Neural cell (in vitro differentiated cells): ENCODE measurements at regions not wholly inside any gene's neighbourhood (a gene's known extent, or its start where the extent isn't known, plus 50 kb on each side); places are given as distances from the start of the nearest gene placed in this dataset.

Source experiments
- H2AFZ ChIP-seq: fragments of 200-600, 300-800 bp; sonication (generic), shearing (Covaris generic); 2 replicates; pipeline ENCODE4 v1.6.0; 2014; ENCODE audit warnings: low read depth, mild to moderate bottlenecking, antibody characterized with exemption, low read length, moderate library complexity
- H3F3A ChIP-seq: fragments of 200-600 bp; shearing (Covaris generic); 2 replicates; pipeline ENCODE4 v1.6.1; 2016; ENCODE audit warnings: mild to moderate bottlenecking, moderate library complexity, mixed read lengths, antibody characterized with exemption, low read length; ENCODE audit not compliant: insufficient read depth, poor library complexity, severe bottlenecking
- H3K27ac ChIP-seq: fragments of 200-600, 300-800 bp; sonication (generic), shearing (Covaris generic); 2 replicates; pipeline ENCODE4 v1.5.1; 2014; ENCODE audit warnings: mild to moderate bottlenecking, low read length, moderate library complexity
- H3K27me3 ChIP-seq: fragments of 300-800, 200-600 bp; sonication (generic), shearing (Covaris generic); 2 replicates; pipeline ENCODE4 v1.6.0; 2014; ENCODE audit warnings: mild to moderate bottlenecking, low read depth, low read length, moderate library complexity; ENCODE audit not compliant: insufficient read depth
- H3K36me3 ChIP-seq: fragments of 300-800, 200-600 bp; sonication (generic), shearing (Covaris generic); 2 replicates; pipeline ENCODE4 v1.5.1; 2014; ENCODE audit warnings: mild to moderate bottlenecking, antibody characterized with exemption, low read length, moderate library complexity; ENCODE audit not compliant: insufficient read depth
- H3K4me2 ChIP-seq: fragments of 300-800, 200-600 bp; sonication (generic), shearing (Covaris generic); 2 replicates; pipeline ENCODE4 v1.6.0; 2014; ENCODE audit warnings: mild to moderate bottlenecking, low read length
- H3K4me3 ChIP-seq: fragments of 300-800, 200-600 bp; sonication (generic), shearing (Covaris generic); 2 replicates; pipeline ENCODE4 v1.5.1; 2014; ENCODE audit warnings: mild to moderate bottlenecking, low read length, moderate library complexity
- H3K79me2 ChIP-seq: fragments of 200-600 bp; shearing (Covaris generic); replicated peaks from 2 replicates; pipeline ENCODE4 v1.6.0; 2014; ENCODE audit warnings: mild to moderate bottlenecking, low read length, moderate library complexity; ENCODE audit not compliant: insufficient read depth
- H3K9ac ChIP-seq: fragments of 300-800, 200-600 bp; sonication (generic), shearing (Covaris generic); 2 replicates; pipeline ENCODE4 v1.6.1; 2016; ENCODE audit warnings: mild to moderate bottlenecking, low read length, mixed read lengths
- H3K9me2 ChIP-seq: fragments of 200-600 bp; shearing (Covaris generic); 2 replicates; pipeline ENCODE4 v1.6.1; 2016; ENCODE audit warnings: mild to moderate bottlenecking, low read length, mixed read lengths; ENCODE audit not compliant: insufficient read depth
- H3K9me3 ChIP-seq: fragments of 200-600, 300-800 bp; sonication (generic), shearing (Covaris generic); 2 replicates; pipeline ENCODE4 v1.6.1; 2016; ENCODE audit warnings: mild to moderate bottlenecking, mixed run types, low read length, moderate library complexity, mixed read lengths
- H4K20me1 ChIP-seq: fragments of 200-600 bp; shearing (Covaris generic); 2 replicates; pipeline ENCODE4 v1.6.1; 2016; ENCODE audit warnings: mild to moderate bottlenecking, mixed run types; ENCODE audit not compliant: insufficient read depth
- EP300 ChIP-seq: fragments of 450-650 bp; conservative IDR thresholded peaks from 2 replicates; pipeline ENCODE4 v1.6.1; 2014; ENCODE audit warnings: antibody characterized with exemption, mild to moderate bottlenecking, moderate library complexity; ENCODE audit not compliant: poor library complexity, severe bottlenecking
- EZH2 ChIP-seq: fragments of 200-600, 300-800 bp; shearing (Covaris generic), sonication (generic); IDR thresholded peaks from 2 replicates; pipeline ENCODE4 v1.6.1; 2014; ENCODE audit warnings: antibody characterized with exemption, low read length, borderline replicate concordance, mild to moderate bottlenecking; ENCODE audit not compliant: insufficient read depth, poor library complexity, severe bottlenecking
- MXI1 ChIP-seq: fragments of 450-650 bp; conservative IDR thresholded peaks from 2 replicates; pipeline ENCODE4 v1.6.1; 2014; ENCODE audit warnings: antibody characterized with exemption, mild to moderate bottlenecking; ENCODE audit not compliant: poor library complexity, severe bottlenecking
- POLR2AphosphoS5 ChIP-seq: IDR thresholded peaks from 2 replicates; pipeline ENCODE4 v1.6.1; 2012
- RAD21 ChIP-seq: fragments of 450-650 bp; conservative IDR thresholded peaks from 2 replicates; pipeline ENCODE4 v1.6.1; 2014; ENCODE audit warnings: antibody characterized with exemption, mild to moderate bottlenecking, moderate library complexity
- SMC3 ChIP-seq: fragments of 450-650 bp; conservative IDR thresholded peaks from 2 replicates; pipeline ENCODE4 v1.6.1; 2014; ENCODE audit warnings: antibody characterized with exemption, mild to moderate bottlenecking, moderate library complexity; ENCODE audit not compliant: poor library complexity
- TAF1 ChIP-seq: IDR thresholded peaks from 2 replicates; pipeline ENCODE4 v1.6.1; 2012; ENCODE audit warnings: low read depth
- TF ChIP-seq, protein P1 (sequence below): IDR thresholded peaks from 2 replicates; pipeline ENCODE4 v1.6.1; 2012; ENCODE audit warnings: borderline replicate concordance
- TF ChIP-seq, protein P2 (sequence below): fragments of 450-650 bp; IDR thresholded peaks from 2 replicates; pipeline ENCODE4 v1.5.1; 2014; ENCODE audit warnings: antibody characterized with exemption, mild to moderate bottlenecking, moderate library complexity; ENCODE audit not compliant: poor library complexity, severe bottlenecking

DNA sequence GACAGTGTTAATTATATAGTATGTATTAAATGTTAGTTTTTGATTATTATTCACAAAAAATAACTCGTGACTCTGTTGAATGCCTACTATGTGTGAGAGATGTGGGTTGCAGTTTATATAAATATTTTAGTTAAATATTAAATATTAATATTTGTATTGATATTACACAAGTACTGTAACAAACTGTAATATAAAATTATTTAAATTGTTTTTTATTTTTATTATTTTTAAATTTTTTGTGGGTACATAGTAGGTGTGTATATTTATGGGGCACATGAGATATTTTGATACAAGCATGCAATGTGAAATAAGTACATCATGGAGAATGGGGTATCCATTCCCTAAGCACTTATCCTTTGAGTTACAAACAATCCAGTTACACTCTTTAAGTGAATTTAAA, 196.1 kb upstream of the ZNF717 start:
- H3K27me3 ChIP-seq = no peaks in the 10 kb centered on the region
- H3F3A ChIP-seq = no peaks in the 10 kb centered on the region
- H3K79me2 ChIP-seq = no peaks in the 10 kb centered on the region
- no peak overlapping the region for H3K4me2 ChIP-seq
- TF ChIP-seq MXI1 = no peak
- TF ChIP-seq RAD21 = no peak
- TF ChIP-seq, protein P1, sequence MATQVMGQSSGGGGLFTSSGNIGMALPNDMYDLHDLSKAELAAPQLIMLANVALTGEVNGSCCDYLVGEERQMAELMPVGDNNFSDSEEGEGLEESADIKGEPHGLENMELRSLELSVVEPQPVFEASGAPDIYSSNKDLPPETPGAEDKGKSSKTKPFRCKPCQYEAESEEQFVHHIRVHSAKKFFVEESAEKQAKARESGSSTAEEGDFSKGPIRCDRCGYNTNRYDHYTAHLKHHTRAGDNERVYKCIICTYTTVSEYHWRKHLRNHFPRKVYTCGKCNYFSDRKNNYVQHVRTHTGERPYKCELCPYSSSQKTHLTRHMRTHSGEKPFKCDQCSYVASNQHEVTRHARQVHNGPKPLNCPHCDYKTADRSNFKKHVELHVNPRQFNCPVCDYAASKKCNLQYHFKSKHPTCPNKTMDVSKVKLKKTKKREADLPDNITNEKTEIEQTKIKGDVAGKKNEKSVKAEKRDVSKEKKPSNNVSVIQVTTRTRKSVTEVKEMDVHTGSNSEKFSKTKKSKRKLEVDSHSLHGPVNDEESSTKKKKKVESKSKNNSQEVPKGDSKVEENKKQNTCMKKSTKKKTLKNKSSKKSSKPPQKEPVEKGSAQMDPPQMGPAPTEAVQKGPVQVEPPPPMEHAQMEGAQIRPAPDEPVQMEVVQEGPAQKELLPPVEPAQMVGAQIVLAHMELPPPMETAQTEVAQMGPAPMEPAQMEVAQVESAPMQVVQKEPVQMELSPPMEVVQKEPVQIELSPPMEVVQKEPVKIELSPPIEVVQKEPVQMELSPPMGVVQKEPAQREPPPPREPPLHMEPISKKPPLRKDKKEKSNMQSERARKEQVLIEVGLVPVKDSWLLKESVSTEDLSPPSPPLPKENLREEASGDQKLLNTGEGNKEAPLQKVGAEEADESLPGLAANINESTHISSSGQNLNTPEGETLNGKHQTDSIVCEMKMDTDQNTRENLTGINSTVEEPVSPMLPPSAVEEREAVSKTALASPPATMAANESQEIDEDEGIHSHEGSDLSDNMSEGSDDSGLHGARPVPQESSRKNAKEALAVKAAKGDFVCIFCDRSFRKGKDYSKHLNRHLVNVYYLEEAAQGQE = no peak
- no peak overlapping the region for H3K27ac ChIP-seq
- H3K9me3 ChIP-seq = no peaks in the 10 kb centered on the region
- no peaks in the 10 kb centered on the region for H3K9me2 ChIP-seq
- no peaks in the 10 kb centered on the region for H4K20me1 ChIP-seq
- H3K4me3 ChIP-seq = no peak overlapping the region
- no peaks in the 10 kb centered on the region for H3K36me3 ChIP-seq
- no peak overlapping the region for H3K9ac ChIP-seq
- H2AFZ ChIP-seq = no peak overlapping the region

DNA sequence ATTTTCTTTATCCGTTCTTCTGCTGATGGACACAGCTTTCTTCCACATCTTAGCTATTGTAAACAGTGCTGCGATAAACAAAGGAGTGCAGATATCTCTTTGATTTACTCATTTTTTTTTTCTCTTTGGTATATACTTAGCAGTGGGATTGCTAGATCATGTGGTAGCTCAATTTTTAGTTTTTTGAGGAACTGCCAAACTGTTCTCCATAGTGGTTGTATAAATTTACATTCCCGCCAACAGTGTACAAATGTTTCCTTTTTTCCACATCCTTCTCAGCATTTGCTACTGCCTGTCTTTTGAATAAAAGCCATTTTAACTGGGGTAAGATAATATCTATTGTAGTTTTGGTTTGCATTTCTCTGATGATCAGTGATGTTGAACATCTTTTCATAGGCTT, 196.8 kb upstream of the ZNF717 start:
- H3K4me3 ChIP-seq = no peak overlapping the region
- no peaks in the 10 kb centered on the region for H3K36me3 ChIP-seq
- no peak overlapping the region for H2AFZ ChIP-seq
- no peaks in the 10 kb centered on the region for H4K20me1 ChIP-seq
- no peak overlapping the region for H3K9ac ChIP-seq
- no peaks in the 10 kb centered on the region for H3F3A ChIP-seq
- H3K27me3 ChIP-seq = no peaks in the 10 kb centered on the region
- H3K4me2 ChIP-seq = no peak overlapping the region
- H3K9me3 ChIP-seq = no peaks in the 10 kb centered on the region
- H3K79me2 ChIP-seq = no peaks in the 10 kb centered on the region
- no peaks in the 10 kb centered on the region for H3K9me2 ChIP-seq
- TF ChIP-seq TAF1 = no peak
- TF ChIP-seq, protein P1 = no peak
- no peak for TF ChIP-seq POLR2AphosphoS5
- no peak for TF ChIP-seq MXI1
- TF ChIP-seq RAD21 = no peak
- no peak for TF ChIP-seq SMC3
- TF ChIP-seq, protein P2, sequence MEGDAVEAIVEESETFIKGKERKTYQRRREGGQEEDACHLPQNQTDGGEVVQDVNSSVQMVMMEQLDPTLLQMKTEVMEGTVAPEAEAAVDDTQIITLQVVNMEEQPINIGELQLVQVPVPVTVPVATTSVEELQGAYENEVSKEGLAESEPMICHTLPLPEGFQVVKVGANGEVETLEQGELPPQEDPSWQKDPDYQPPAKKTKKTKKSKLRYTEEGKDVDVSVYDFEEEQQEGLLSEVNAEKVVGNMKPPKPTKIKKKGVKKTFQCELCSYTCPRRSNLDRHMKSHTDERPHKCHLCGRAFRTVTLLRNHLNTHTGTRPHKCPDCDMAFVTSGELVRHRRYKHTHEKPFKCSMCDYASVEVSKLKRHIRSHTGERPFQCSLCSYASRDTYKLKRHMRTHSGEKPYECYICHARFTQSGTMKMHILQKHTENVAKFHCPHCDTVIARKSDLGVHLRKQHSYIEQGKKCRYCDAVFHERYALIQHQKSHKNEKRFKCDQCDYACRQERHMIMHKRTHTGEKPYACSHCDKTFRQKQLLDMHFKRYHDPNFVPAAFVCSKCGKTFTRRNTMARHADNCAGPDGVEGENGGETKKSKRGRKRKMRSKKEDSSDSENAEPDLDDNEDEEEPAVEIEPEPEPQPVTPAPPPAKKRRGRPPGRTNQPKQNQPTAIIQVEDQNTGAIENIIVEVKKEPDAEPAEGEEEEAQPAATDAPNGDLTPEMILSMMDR = no peak
- no peak for TF ChIP-seq EZH2
- TF ChIP-seq EP300 = no peak
- no peak overlapping the region for H3K27ac ChIP-seq
